Kidney tubule cell (primary cell): ENCODE measurements at regions not wholly inside any gene's neighbourhood (a gene's known extent, or its start where the extent isn't known, plus 50 kb on each side); places are given as distances from the start of the nearest gene placed in this dataset.

ENCODE experiments used
- DNase-seq: peaks from one replicate; pipeline ENCODE4 v3.0.0-alpha.2; 2018; ENCODE audit warnings: low spot score

DNA sequence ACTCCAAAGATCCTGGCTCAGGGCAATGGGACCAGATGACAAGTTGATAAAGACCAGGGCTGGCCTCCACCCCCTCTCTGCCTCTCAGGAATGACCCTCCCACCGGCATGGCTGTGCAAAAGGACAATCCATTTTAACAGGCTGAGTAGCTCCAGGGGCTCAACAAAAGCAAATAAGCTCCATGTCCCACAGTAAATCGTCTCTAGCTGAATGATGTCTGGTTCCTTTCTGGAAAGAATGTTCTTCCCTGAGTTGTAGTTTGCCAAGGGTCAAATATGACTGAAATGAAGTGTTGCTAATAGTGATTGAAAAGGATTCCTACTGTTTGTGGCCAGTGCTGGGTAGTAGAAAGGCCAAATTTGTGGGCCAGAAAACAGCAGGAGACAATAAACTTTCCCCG lies 434.4 kb upstream of the ETAA1 start:
- DNase-seq: no peak

DNA sequence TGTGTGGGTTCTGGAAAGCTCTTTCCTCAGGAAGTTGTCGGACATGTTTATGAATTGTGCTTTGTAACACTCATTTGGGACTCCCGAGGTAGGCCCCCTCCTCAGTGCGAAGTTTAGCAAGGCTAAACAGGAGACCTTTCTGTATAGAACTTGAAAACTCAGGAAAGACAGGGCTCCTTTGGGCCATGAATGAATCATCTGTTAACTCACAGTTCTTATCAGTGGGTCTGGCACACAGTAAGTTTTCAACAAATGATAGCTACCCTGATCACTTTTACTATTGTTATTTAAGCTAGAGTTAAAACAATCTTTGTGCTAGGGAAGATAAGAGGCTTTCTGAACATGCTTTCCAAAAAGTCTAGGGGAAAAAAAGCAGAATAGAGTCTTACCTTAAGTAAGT lies 430.5 kb upstream of the ETAA1 start:
- DNase-seq: no peak

DNA sequence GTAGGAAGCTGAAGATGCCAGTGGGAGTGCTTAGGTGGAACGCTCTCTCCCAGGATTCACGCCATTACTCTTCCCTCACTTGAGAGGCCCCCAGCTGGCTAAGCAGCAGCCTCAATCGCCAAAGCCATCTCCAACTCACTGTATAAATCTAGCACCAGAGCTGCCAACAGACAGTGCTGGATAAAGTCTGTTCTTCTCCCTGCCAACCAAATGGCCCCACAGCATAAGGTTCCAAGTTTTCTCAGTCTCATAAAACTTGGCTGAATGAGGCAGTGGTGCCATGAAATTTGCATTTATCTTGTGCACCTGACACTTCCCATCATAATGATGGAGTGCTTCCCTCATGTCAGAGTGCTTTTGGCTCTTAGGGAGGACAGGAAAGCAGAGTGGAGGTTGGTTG lies 428.2 kb upstream of the ETAA1 start:
- no peak for DNase-seq

DNA sequence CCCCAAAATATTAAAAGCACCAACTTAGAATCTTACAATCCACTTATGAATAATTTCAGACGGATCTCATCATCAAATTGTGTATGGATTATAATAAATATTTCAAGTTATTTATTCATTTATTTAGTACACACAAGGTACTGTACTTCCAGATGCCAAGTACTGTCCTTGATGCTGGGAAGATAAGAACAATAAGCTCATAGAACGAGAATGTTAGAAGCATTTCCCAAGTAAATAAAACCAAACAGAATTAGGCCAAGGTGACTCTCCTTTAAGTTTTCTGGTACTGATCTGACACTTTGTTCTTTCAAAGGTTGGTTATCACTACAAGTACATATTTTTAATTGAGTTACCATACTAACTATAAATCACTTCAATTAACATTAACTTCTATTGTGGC lies 416.1 kb upstream of the ETAA1 start:
- DNase-seq: no peak

DNA sequence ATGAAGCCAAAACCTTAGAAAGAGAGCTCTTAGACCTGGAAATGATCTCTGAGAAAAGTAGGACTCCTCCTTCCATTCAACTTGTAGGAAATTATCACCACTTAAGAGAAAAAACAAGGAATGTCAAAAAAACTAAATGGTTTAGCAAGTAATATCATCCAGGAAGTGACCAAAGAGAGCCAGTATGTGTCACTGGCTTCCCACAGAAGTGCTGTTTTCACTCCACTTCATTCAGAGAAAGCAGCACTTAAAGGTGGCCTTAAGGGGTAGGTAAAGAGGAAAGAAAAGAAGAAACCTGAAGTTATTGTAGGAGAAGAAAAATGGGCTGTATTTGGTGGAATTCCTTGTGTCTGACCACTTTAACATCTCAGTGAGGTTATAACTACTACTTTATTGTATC lies 414.4 kb upstream of the ETAA1 start:
- DNase-seq: peak; percentile 36

DNA sequence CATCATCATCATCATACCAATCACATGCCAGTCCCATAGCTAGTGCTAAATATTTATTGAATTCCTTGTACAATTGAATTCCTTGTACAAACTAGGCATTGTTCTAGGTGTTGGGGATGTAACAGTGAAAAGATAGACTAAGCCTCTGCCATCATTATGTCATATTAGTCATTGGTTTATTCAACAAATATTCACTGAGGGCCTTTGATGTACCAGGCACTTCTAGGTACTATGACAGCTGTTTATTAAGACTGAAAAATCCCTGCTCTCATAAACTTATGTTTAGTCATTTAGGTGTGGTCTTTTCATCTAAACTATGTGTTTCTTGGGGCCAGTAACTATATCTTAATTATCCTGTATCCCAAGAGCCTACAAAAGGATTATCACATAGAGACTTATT lies 412.3 kb upstream of the ETAA1 start:
- peak; percentile 7 for DNase-seq

DNA sequence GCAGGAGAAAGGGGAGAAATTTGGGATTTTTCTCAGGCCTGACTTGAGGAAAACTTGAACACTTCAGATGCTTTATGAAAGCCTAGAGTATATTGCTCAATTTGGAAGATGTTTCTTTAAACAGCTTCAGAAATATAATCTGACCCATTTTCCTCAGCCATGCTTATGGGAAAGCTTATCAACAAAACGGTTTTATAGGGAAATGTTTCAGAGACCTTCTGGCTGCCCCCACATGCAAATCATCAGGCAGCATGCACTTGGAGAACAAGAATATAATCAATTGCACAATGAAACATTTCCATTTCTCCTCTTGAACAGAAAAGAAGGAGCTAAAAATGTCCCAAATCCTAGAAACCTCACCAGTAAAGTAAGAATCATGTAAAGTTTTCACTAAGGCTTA lies 411.2 kb upstream of the ETAA1 start:
- no peak for DNase-seq

DNA sequence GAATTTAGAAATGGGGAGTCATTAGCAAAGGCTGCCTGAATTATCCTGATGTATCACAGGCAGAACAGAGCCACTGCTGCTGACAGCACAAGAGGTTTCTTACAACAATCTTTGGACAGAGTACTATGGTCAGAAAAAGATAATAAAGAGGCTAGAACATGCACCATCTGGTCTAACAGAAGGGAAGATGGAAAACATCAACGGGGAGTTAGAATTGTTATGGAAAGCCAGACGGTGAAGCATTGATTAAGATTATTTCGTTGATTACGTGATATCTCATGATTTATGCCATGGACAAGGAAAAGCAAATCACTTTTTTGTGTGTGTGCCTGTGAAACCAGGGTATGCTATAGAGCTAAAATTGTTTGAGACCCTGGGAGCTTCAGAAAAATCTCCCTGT lies 409.4 kb upstream of the ETAA1 start:
- DNase-seq: no peak

DNA sequence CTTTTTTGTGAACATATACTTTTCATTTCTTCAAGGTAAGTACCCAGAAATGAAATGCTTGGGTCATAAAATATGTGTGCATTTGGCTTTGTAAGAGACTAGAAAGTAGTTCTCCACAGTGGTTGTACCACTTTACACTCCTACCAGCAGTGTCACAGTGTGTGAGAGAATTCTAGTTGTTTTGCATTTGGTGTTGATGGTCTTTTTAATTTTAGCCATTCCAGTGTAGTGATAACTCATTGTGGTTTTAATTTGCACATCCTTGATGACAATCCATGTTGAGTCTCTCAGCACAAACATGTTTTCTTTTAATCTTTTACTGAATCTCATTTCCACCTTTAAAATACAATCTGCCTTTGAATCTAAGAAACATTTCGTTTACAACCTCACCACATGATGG lies 402.5 kb upstream of the ETAA1 start:
- no peak for DNase-seq

DNA sequence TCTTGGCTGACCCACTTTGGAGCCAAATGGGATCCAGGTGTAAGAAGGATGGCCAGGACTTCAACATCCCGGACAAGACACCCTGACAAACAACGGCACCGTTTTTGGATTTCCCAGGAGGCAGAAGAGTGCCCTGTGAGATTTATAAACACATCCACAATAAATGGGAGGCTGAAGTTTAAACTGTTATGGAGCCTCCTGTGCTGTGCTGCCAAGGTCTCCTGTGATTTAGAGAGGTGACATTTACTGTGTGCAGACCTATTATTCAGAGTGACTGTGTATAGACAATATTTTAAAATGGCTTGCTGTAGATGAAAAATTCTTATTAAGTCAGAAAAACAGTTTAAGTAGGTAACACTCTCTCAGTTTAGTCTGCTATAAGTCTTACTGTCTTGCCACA lies 401.5 kb upstream of the ETAA1 start:
- no peak for DNase-seq

DNA sequence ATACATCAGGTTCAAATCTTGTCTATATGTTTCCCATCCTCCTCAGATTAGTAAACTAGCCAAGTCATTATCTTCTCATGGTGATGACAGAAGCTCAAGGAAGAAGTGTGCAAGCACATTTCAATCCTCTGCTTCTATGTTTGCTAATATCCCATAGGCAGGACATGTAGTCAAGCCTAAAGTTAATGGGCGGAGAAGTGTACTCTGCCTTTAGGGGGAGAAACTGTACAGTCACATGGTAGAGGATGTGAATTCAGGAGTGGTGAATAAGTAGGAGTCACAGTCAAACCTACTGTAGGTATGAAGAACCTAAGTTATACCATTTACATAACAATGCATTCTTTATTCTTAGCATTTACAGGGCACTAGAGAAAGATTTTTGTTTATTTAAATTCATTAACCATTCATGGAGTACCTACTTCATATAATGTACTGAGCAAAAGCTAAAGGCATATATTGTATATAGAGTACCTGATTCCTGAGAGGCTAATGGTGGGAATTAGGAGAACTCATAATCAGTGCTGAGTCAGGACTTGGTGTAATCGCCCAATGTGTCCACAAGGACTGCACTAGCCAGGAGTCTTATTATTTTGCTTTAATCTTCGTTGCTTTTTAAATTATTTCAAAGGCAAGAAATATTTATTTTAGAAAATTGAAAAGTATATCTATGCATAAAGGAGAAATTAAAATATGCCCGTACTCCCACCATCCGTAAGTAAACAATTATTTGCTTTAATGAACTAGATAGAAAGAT lies 394.3 kb upstream of the ETAA1 start:
- DNase-seq: no peak

DNA sequence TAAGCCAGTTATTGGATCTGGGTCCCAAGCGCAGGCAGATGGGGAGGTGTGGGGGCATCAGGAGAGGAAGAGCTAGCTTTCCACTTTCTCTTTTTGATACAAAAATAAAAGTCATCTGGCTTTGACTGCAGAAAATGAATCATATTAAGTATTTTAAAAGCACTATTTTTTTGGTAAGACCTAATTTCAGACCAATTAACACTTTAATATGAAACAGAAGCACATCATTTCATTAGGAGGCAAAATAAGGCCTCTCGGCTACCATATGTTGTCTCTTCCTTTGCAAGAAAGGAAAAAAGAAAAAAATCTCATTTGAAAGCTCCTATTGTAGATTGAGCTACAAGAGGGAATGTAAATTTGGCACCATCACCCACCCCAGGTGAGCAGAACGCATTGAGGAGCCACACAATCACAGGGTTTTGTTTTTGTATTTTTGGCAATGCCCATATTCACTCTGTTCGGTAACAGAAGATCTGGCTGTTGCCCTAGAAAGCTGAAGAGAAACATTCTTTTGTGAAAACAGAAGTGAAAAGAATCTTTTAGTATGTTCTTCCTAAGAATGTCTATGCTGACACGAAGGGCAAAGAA lies 390.7 kb upstream of the ETAA1 start:
- DNase-seq: no peak

DNA sequence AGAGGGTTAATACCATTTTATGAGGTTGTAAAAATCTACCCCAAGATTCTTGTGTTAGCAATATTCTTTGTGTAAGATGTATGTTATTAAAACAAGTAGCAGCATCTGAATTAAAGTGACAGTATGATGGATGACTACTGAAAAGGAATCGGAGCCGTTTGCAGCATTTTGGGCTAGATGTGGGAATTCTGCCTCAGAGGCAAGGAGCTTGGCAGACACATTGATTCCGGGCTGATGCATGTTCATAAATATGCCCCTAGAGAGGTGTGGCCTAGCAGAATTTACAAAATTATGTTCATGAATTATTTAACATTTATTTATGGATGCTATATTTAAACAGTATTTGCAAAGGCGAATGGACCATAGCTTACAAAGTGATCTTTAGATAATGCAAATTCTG lies 389.0 kb upstream of the ETAA1 start:
- no peak for DNase-seq

DNA sequence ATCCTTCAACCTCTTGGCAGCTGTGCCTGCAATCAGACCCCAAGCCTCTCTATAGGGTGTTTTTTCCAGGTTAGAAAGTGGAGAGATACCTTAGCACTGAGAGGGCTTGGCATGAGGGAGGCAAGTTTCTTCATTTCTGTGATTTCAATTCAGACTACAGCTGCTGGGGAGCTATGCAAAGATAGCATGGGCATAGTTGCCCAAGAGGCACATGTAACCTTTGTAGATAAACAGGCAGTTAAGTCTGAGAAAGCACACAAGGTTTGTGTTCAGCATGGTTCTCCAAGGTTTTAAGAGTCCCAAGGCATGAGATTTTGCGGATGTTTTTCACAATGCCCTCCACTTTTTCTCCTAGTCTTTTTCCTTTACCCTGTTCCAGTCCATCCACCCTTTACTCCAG lies 385.0 kb upstream of the ETAA1 start:
- DNase-seq: no peak

DNA sequence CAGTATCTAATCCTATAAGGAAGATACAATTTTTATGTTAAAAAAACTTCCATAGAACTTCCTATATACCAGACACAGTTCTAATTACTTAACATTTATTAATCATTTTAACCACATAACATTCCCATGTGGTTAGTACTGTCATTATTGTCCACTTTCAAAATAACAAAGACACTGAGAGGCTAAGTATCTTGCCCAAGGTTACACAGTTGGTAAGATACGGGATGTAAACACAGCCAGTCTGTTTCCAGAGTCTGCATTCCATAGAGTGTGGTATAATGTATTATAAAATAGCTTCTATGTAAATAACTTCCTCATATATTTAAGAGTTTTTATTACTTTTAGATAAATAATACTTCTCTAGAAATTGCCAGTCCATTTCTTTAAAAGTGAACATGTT lies 383.3 kb upstream of the ETAA1 start:
- DNase-seq: no peak

DNA sequence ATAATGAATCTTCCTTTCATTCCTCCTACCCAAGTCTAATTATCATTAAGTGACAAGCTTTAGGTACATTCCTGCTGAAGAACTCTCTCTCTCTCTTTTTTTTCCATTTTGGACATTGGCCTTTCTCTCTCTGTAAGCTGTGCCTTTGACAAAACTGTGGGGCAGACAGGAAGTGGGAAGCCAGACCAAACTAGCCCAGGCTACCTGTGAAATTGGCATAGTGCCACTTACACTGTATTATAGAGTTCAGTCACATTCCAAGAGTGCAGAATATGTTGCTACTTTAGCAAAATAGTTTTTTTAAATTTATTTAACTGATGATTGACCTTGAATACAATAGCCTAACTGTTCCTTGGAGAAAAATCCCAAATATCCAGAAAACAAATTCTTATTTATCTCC lies 381.5 kb upstream of the ETAA1 start:
- peak; percentile 53 for DNase-seq

DNA sequence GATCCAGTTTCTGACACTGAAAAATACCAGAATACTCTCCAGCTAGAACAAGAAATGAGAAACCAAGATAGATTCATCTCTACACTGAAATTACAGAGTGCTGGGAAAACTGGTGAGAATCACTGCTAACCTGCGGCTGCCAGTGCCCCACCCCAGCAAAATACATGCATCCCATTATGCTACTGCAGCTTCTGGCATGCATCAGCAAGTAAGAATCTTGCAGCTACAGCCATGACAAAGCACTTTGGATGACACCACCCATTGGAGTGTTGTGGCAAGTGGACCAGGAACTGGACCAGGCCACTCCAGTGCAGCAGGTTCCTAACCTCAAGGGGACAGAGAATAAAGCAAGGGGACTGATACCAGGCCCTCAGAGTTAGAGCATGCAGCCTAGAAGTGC lies 378.8 kb upstream of the ETAA1 start:
- DNase-seq: no peak

DNA sequence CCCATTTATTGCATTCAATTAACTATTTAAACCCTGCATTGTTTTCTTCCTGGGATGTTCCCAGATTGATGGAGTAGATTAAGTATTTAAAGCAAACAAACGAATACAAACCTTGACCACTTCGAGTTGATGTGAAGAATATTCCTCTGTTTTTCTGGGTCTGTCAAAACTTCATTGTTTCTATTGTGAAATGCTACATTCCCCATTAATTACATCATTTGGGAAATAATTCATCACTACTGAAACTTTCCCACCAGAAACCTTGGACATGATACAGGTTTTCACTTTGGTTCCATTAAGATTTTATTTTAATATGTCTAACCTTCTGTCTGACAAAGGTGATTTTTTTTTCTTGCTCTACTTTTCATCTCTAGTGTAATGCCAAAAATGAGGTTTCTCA lies 365.1 kb upstream of the ETAA1 start:
- no peak for DNase-seq

DNA sequence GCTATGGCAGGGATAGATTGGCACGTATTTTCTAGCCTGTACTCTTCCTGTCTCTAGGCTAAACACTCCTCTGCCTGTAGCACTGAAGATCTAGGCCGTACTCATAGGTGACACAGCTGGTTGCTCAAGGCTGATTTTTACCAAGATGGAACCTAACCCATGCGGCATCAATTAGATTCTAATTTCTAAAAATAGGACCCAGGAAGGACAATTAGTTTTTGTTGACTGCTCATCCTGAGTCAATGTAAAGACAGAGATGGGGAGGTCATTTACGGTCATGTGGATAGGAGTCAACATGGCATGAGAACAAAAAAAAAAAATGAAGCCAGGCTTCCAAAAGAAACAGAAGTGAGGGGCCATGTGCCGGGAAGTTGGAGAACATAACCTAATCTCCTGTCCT lies 360.7 kb upstream of the ETAA1 start:
- no peak for DNase-seq

DNA sequence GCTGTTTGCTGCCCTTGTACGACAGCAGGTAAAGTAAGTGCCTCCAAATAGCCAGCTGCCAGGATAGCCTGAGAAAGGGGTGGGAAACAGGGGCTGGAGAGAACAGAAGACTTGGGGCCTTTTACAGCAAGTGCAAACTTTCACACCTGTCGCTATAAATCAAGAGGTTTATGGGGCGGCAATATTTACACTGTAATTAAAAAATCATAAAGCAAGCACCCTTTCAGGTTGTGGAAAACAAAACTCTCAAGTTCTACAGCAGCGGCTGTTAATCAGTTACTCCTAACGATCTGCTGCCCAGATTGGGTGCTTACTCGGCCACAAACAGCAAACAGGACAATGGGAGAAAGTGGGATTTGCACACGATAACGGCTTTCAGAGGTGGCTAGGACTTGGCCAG lies 359.5 kb upstream of the ETAA1 start:
- DNase-seq: peak; percentile 19

DNA sequence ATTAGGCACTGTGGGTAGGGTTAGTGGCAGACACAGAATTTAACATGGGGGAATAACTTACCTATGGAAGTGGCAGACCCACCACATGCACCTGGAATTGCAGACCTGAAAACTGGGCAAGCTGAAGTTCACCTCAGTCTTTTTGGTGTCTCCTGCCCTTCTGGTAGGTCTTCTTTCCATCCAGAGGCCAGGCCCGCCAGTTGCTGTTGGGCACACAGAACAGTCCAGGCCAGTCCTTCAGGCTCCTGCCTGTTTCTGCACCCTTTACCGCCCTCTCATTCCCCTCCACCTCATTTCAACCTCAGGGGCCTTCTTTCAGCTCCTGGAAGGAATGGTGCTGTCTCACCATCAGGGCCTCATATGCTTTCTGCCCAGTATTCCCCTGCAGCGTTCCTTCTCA lies 358.9 kb upstream of the ETAA1 start:
- DNase-seq: no peak

DNA sequence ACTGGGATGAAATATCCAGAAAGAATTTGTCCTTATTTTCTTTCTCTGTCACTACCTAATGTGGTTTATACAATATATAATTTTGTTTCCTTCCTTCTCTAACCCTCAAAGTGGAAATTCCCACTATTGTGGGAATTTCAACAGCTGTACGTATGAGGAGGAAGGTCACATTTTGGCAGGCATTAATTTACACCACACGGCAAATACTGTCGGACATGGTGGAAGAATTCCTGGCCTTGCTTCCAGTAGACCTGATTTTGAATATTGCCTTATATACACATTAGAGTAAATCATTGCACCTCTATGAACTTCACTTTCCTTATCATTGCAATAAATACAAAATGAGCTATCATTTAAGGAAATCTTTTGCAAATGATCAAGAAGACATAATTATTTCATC lies 358.1 kb upstream of the ETAA1 start:
- no peak for DNase-seq

DNA sequence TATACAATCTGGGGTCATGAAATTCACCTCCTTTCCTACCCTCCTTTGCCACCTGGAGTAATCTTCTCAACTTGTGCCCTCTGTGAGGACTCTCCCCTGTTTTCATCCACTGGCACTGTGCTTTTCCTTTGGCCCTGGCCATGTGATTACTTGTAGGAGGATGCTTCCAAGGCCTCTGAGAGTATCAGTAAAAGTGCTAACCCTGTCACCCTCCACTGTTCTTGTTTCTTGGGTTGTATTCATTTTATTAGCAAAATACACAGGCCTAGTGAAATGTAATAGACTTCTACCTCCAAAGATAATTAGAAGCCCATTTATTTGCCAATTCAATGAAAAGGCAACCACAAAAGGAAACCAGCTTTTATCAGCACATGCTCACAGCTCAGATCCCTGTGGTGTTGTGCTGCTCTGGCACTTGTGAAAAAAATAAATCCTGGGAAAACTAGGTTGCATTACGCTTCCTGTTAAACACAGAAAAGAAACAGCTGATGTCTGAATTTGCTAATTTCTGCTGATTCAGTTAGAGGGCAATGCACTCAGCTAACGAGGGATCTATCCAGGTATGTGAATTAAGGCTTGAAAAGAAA lies 357.5 kb upstream of the ETAA1 start:
- DNase-seq: no peak

DNA sequence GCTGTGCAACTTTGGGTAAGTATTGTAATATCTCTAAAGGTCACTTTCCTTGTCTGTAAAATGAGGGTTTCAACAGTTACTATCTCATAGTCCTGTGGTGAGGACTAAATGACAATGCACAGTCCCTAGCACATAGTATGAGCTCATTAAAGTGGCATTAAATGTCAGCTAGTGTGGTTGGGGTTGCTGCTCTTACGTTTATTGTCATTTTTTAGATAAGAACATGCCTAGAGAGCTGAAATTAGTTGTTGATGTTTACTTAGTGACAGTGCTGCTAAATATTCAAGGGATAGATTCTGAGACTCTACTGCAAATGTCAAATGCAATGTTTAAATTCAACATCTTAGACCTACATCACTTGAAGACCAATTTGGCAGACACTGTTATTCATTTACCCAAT lies 356.1 kb upstream of the ETAA1 start:
- no peak for DNase-seq
